ENCODE measurements at regions not wholly inside any gene's neighbourhood (a gene's known extent, or its start where the extent isn't known, plus 50 kb on each side); places are given as distances from the start of the nearest gene placed in this dataset.

- ATAC-seq (no peak), DNase-seq (no peak), FAIRE-seq (no peak)
- no peaks in the 10 kb centered on the region for H3K4me1 ChIP-seq
- no peak for TF ChIP-seq CTCF (IDR thresholded peaks at IDR 0.05)
- no peak overlapping the region for H3K4me3 ChIP-seq
- intact Hi-C loops (cut with DNase I), result no loop called here
- no peaks in the 10 kb centered on the region for H3K9me3 ChIP-seq
- no peaks in the 10 kb centered on the region for H3K36me3 ChIP-seq
- H3K27ac ChIP-seq, result no peak overlapping the region
- H3K27me3 ChIP-seq, result no peaks in the 10 kb centered on the region
- WGBS, 2 donors, result 19 to 26% methylated on average over 2 of the region's 2 CpGs
Measured at GRCh38 chr3:105950881-105951600, 82.2 kb upstream of the CBLB start.

- DNase-seq (no peak), ATAC-seq (no peak), FAIRE-seq (no peak)
- H3K27ac ChIP-seq, result no peak overlapping the region
- H3K9me3 ChIP-seq, result no peaks in the 10 kb centered on the region
- intact Hi-C loops (cut with DNase I), result no loop called here
- 61 to 78% methylated on average over 1 of the region's 1 CpG for WGBS, 2 donors
- H3K27me3 ChIP-seq, result no peaks in the 10 kb centered on the region
- H3K4me3 ChIP-seq, result no peak overlapping the region
- H3K4me1 ChIP-seq, result no peaks in the 10 kb centered on the region
- no peak for TF ChIP-seq CTCF (IDR thresholded peaks at IDR 0.05)
- H3K36me3 ChIP-seq, result no peaks in the 10 kb centered on the region
Measured at GRCh38 chr3:105953831-105954230, 85.0 kb upstream of the CBLB start.

- no peaks in the 10 kb centered on the region for H3K4me1 ChIP-seq
- H3K27ac ChIP-seq, result no peak overlapping the region
- no peak for FAIRE-seq
- no peak for ATAC-seq
- no peak for TF ChIP-seq CTCF (IDR thresholded peaks at IDR 0.05)
- no peak overlapping the region for H3K4me3 ChIP-seq
- no peak for DNase-seq
- H3K27me3 ChIP-seq, result no peaks in the 10 kb centered on the region
- intact Hi-C loops (cut with DNase I), result no loop called here
- H3K36me3 ChIP-seq, result no peaks in the 10 kb centered on the region
- WGBS, 2 donors, result 57 to 71% methylated on average over 1 of the region's 1 CpG
- no peaks in the 10 kb centered on the region for H3K9me3 ChIP-seq
Measured at GRCh38 chr3:105956306-105956705, 87.5 kb upstream of the CBLB start.

- whole genome bisulfite sequencing, 2 donors, result 83 to 87% methylated on average over 5 of the region's 5 CpGs
- no peaks in the 10 kb centered on the region for H3K27me3 ChIP-seq
- no peak for TF ChIP-seq CTCF (IDR thresholded peaks at IDR 0.05)
- no peak overlapping the region for H3K27ac ChIP-seq
- FAIRE-seq (no peak), ATAC-seq (no peak), DNase-seq (no peak)
- no peak overlapping the region for H3K4me3 ChIP-seq
- H3K36me3 ChIP-seq, result no peaks in the 10 kb centered on the region
- no peaks in the 10 kb centered on the region for H3K4me1 ChIP-seq
- no peaks in the 10 kb centered on the region for H3K9me3 ChIP-seq
- intact Hi-C loops (cut with DNase I), result no loop called here
Measured at GRCh38 chr3:105957722-105958121, 88.9 kb upstream of the CBLB start.

- Histone ChIP-seq H3K27ac (no peak overlapping the region), H3K4me1 (no peaks in the 10 kb centered on the region), H3K9me3 (no peaks in the 10 kb centered on the region), H3K27me3 (no peaks in the 10 kb centered on the region), H3K4me3 (no peak overlapping the region), H3K36me3 (no peaks in the 10 kb centered on the region)
- 66 to 74% methylated on average over 5 of the region's 5 CpGs for WGBS, 2 donors
- no peak for TF ChIP-seq CTCF (IDR thresholded peaks at IDR 0.05)
- no peak for DNase-seq
- intact Hi-C loops (cut with DNase I), result no loop called here
- ATAC-seq, result no peak
- no peak for FAIRE-seq
Measured at GRCh38 chr3:105958237-105959000, 89.6 kb upstream of the CBLB start.

Measured in pancreas (tissue), 10 donors.